ENCODE measurements at regions not wholly inside any gene's neighbourhood (a gene's known extent, or its start where the extent isn't known, plus 50 kb on each side); places are given as distances from the start of the nearest gene placed in this dataset.

- Histone ChIP-seq H3K9me3 (no peaks in the 10 kb centered on the region), H3K27ac (no peak overlapping the region), H3K36me3 (no peaks in the 10 kb centered on the region), H3K4me1 (no peaks in the 10 kb centered on the region), H3K4me3 (no peak overlapping the region), H3K27me3 (no peaks in the 10 kb centered on the region)
- no peak for DNase-seq
- TF ChIP-seq CTCF (IDR thresholded peaks at IDR 0.05) (no peak), POLR2A (IDR thresholded peaks at IDR 0.05) (no peak)
Measured at GRCh38 chrX:139058831-139059495, 347.4 kb upstream of the FGF13 start.

GRCh38 chrX:139052461-139052860, 340.9 kb upstream of the FGF13 start:
- Histone ChIP-seq H3K4me1 (no peaks in the 10 kb centered on the region), H3K27ac (no peak overlapping the region), H3K27me3 (no peaks in the 10 kb centered on the region), H3K36me3 (no peaks in the 10 kb centered on the region), H3K9me3 (no peaks in the 10 kb centered on the region), H3K4me3 (no peak overlapping the region)
- no peak for DNase-seq
- TF ChIP-seq POLR2A (IDR thresholded peaks at IDR 0.05) (no peak), CTCF (IDR thresholded peaks at IDR 0.05) (no peak)

GRCh38 chrX:139049465-139049864, 337.9 kb upstream of the FGF13 start:
- Histone ChIP-seq H3K9me3 (no peaks in the 10 kb centered on the region), H3K36me3 (no peaks in the 10 kb centered on the region), H3K27ac (no peak overlapping the region), H3K4me3 (no peak overlapping the region), H3K27me3 (no peaks in the 10 kb centered on the region), H3K4me1 (no peaks in the 10 kb centered on the region)
- TF ChIP-seq POLR2A (IDR thresholded peaks at IDR 0.05) (no peak), CTCF (IDR thresholded peaks at IDR 0.05) (no peak)
- DNase-seq = no peak

GRCh38 chrX:139044680-139045079, 333.2 kb upstream of the FGF13 start:
- DNase-seq = no peak
- H3K27ac ChIP-seq = no peak overlapping the region
- H3K4me3 ChIP-seq = no peak overlapping the region
- H3K9me3 ChIP-seq = no peaks in the 10 kb centered on the region
- H3K4me1 ChIP-seq = no peaks in the 10 kb centered on the region
- no peaks in the 10 kb centered on the region for H3K36me3 ChIP-seq
- TF ChIP-seq POLR2A (IDR thresholded peaks at IDR 0.05) (no peak), CTCF (IDR thresholded peaks at IDR 0.05) (no peak)
- H3K27me3 ChIP-seq = no peaks in the 10 kb centered on the region

GRCh38 chrX:139039041-139039440, 327.5 kb upstream of the FGF13 start:
- H3K4me3 ChIP-seq = no peak overlapping the region
- no peaks in the 10 kb centered on the region for H3K27me3 ChIP-seq
- DNase-seq = no peak
- no peaks in the 10 kb centered on the region for H3K36me3 ChIP-seq
- H3K27ac ChIP-seq = no peak overlapping the region
- no peaks in the 10 kb centered on the region for H3K4me1 ChIP-seq
- no peak for TF ChIP-seq POLR2A (IDR thresholded peaks at IDR 0.05)
- no peak for TF ChIP-seq CTCF (IDR thresholded peaks at IDR 0.05)
- no peaks in the 10 kb centered on the region for H3K9me3 ChIP-seq

- no peak for DNase-seq
- Histone ChIP-seq H3K4me3 (no peak overlapping the region), H3K9me3 (no peaks in the 10 kb centered on the region), H3K27ac (no peak overlapping the region), H3K27me3 (no peaks in the 10 kb centered on the region), H3K36me3 (no peaks in the 10 kb centered on the region), H3K4me1 (no peaks in the 10 kb centered on the region)
- TF ChIP-seq POLR2A (IDR thresholded peaks at IDR 0.05) (no peak), CTCF (IDR thresholded peaks at IDR 0.05) (no peak)
Measured at GRCh38 chrX:139026811-139027210, 315.3 kb upstream of the FGF13 start.

Data from Peyer's patch (tissue), 4 donors.